Mammary epithelial cell (primary cell): ENCODE measurements at regions not wholly inside any gene's neighbourhood (a gene's known extent, or its start where the extent isn't known, plus 50 kb on each side); places are given as distances from the start of the nearest gene placed in this dataset.

Experiments
- EZH2 ChIP-seq: IDR thresholded peaks from 2 replicates; pipeline ENCODE4 v1.6.1; 2012; ENCODE audit warnings: low read length, inconsistent platforms, borderline replicate concordance
- TF ChIP-seq, protein P1 (sequence below), 2 donors: IDR thresholded peaks in 1 of 2; conservative IDR thresholded peaks in 1 of 2; 2 replicates each; pipeline ENCODE4 v1.5.1; 2011 to 2012; ENCODE audit warnings: inconsistent platforms in 2 of 2, low read length in 2 of 2, mild to moderate bottlenecking in 2 of 2, control low read depth in 1 of 2, low read depth in 1 of 2; ENCODE audit not compliant: insufficient read depth in 1 of 2; ENCODE audit errors: extremely low read depth in 1 of 2

DNA sequence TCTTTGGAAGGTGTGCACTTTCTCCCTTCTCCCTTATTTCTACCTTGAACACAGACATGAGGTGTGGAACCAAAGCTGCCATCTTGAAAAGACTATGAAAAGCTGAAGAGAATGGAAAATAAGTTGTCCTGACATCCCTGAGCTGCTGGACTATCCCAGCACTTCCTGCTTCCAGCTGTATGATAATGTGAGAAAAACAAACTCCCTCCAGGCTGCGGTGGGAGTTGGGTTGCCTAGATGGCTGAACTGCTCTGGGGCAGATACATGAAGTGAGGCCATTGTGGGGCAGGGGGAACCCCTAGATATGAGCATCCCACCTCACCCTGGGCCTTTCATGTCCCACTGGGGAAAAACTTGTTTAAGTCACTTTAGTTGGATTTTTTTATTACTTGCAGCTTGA is 82.4 kb downstream of the BOD1 start:
- TF ChIP-seq, protein P1, sequence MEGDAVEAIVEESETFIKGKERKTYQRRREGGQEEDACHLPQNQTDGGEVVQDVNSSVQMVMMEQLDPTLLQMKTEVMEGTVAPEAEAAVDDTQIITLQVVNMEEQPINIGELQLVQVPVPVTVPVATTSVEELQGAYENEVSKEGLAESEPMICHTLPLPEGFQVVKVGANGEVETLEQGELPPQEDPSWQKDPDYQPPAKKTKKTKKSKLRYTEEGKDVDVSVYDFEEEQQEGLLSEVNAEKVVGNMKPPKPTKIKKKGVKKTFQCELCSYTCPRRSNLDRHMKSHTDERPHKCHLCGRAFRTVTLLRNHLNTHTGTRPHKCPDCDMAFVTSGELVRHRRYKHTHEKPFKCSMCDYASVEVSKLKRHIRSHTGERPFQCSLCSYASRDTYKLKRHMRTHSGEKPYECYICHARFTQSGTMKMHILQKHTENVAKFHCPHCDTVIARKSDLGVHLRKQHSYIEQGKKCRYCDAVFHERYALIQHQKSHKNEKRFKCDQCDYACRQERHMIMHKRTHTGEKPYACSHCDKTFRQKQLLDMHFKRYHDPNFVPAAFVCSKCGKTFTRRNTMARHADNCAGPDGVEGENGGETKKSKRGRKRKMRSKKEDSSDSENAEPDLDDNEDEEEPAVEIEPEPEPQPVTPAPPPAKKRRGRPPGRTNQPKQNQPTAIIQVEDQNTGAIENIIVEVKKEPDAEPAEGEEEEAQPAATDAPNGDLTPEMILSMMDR (conservative IDR thresholded peaks at IDR 0.05 in 1 of 2, IDR thresholded peaks at IDR 0.05 in 1 of 2; ENCODE audit: extremely low read depth in 1 of 2, insufficient read depth in 1 of 2, low read depth in 1 of 2, low read length in 2 of 2), result no peak
- TF ChIP-seq EZH2, result no peak
